ENCODE measurements at regions not wholly inside any gene's neighbourhood (a gene's known extent, or its start where the extent isn't known, plus 50 kb on each side); places are given as distances from the start of the nearest gene placed in this dataset.

- TF ChIP-seq, protein P1, sequence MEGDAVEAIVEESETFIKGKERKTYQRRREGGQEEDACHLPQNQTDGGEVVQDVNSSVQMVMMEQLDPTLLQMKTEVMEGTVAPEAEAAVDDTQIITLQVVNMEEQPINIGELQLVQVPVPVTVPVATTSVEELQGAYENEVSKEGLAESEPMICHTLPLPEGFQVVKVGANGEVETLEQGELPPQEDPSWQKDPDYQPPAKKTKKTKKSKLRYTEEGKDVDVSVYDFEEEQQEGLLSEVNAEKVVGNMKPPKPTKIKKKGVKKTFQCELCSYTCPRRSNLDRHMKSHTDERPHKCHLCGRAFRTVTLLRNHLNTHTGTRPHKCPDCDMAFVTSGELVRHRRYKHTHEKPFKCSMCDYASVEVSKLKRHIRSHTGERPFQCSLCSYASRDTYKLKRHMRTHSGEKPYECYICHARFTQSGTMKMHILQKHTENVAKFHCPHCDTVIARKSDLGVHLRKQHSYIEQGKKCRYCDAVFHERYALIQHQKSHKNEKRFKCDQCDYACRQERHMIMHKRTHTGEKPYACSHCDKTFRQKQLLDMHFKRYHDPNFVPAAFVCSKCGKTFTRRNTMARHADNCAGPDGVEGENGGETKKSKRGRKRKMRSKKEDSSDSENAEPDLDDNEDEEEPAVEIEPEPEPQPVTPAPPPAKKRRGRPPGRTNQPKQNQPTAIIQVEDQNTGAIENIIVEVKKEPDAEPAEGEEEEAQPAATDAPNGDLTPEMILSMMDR (IDR thresholded peaks at IDR 0.05), result no peak
- no peak for TF ChIP-seq EZH2 (IDR thresholded peaks at IDR 0.05; ENCODE audit: borderline replicate concordance, insufficient read depth, low read depth, low read length, poor library complexity, severe bottlenecking)
Measured at GRCh38 chr15:98549003-98549402, 99.3 kb upstream of the IGF1R start.
